Spinal cord (tissue), 9 donors: ENCODE measurements at regions not wholly inside any gene's neighbourhood (a gene's known extent, or its start where the extent isn't known, plus 50 kb on each side); places are given as distances from the start of the nearest gene placed in this dataset.

Source experiments
- DNase-seq, 6 donors: peaks; one replicate each; pipeline versions ENCODE4 v3.0.0 to v3.0.0-alpha.2; 2013 to 2015; ENCODE audit warnings: low spot score in 6 of 6, low read depth in 4 of 6
- H3K27ac ChIP-seq: one replicate; pipeline ENCODE4 v1.5.1; 2013; ENCODE audit warnings: low read depth, low read length, control low read depth
- H3K27me3 ChIP-seq: one replicate; pipeline ENCODE4 v1.6.1; 2013; ENCODE audit warnings: low read length; ENCODE audit not compliant: control insufficient read depth, insufficient read depth
- H3K36me3 ChIP-seq: one replicate; pipeline ENCODE4 v1.6.1; 2013; ENCODE audit warnings: low read length; ENCODE audit not compliant: control insufficient read depth, insufficient read depth
- H3K4me1 ChIP-seq: one replicate; pipeline ENCODE4 v1.6.1; 2013; ENCODE audit warnings: low read length; ENCODE audit not compliant: control insufficient read depth, insufficient read depth
- H3K4me3 ChIP-seq: one replicate; pipeline ENCODE4 v1.5.1; 2013; ENCODE audit warnings: low read depth, low read length, control low read depth
- H3K9me3 ChIP-seq: one replicate; pipeline ENCODE4 v1.6.1; 2013; ENCODE audit warnings: low read length; ENCODE audit not compliant: control insufficient read depth, insufficient read depth
- WGBS: methylation state at CpG from one replicate; pipeline ENCODE4 v1.1.5; 2013; ENCODE audit warnings: missing lambda C conversion rate; ENCODE audit not compliant: insufficient coverage; 5-methylcytosine and 5-hydroxymethylcytosine counted together
- donor health status: healthy.

- no peaks in the 10 kb centered on the region for H3K4me1 ChIP-seq
- H3K9me3 ChIP-seq: no peaks in the 10 kb centered on the region
- H3K4me3 ChIP-seq: no peak overlapping the region
- H3K27me3 ChIP-seq: no peaks in the 10 kb centered on the region
- WGBS: 28% methylated on average over 7 of the region's 7 CpGs
- H3K36me3 ChIP-seq: no peaks in the 10 kb centered on the region
- no peak overlapping the region for H3K27ac ChIP-seq
- DNase-seq: peak in 2 of 6 donors; percentile 16 to 24
These were observed 268.3 kb downstream of the TFAP2C start for GRCh38 chr20:56897318-56897957.

- no peak overlapping the region for H3K27ac ChIP-seq
- H3K9me3 ChIP-seq: no peaks in the 10 kb centered on the region
- H3K36me3 ChIP-seq: no peaks in the 10 kb centered on the region
- no peaks in the 10 kb centered on the region for H3K27me3 ChIP-seq
- H3K4me3 ChIP-seq: no peak overlapping the region
- DNase-seq: no peak
- no CpG with 5 or more reads among the region's 3 CpGs for WGBS
- no peaks in the 10 kb centered on the region for H3K4me1 ChIP-seq
These were observed 268.8 kb downstream of the TFAP2C start for GRCh38 chr20:56897958-56898349.

GRCh38 chr20:56899506-56899905 is 270.4 kb downstream of the TFAP2C start:
- Histone ChIP-seq H3K36me3 (no peaks in the 10 kb centered on the region), H3K9me3 (no peaks in the 10 kb centered on the region), H3K4me3 (no peak overlapping the region), H3K27ac (no peak overlapping the region), H3K27me3 (no peaks in the 10 kb centered on the region), H3K4me1 (no peaks in the 10 kb centered on the region)
- no CpG with 5 or more reads among the region's 5 CpGs for WGBS
- no peak for DNase-seq

GRCh38 chr20:56900252-56900651 is 271.1 kb downstream of the TFAP2C start:
- no peak overlapping the region for H3K27ac ChIP-seq
- no peak for DNase-seq
- no peaks in the 10 kb centered on the region for H3K9me3 ChIP-seq
- no peaks in the 10 kb centered on the region for H3K27me3 ChIP-seq
- H3K4me1 ChIP-seq: no peaks in the 10 kb centered on the region
- no peaks in the 10 kb centered on the region for H3K36me3 ChIP-seq
- WGBS: 97% methylated on average over 8 of the region's 9 CpGs
- no peak overlapping the region for H3K4me3 ChIP-seq

GRCh38 chr20:56903421-56903820 is 274.3 kb downstream of the TFAP2C start:
- H3K4me1 ChIP-seq: no peaks in the 10 kb centered on the region
- DNase-seq: no peak
- no peak overlapping the region for H3K4me3 ChIP-seq
- no CpG with 5 or more reads among the region's 1 CpG for WGBS
- H3K9me3 ChIP-seq: no peaks in the 10 kb centered on the region
- H3K27me3 ChIP-seq: no peaks in the 10 kb centered on the region
- H3K27ac ChIP-seq: no peak overlapping the region
- H3K36me3 ChIP-seq: no peaks in the 10 kb centered on the region

- no peaks in the 10 kb centered on the region for H3K9me3 ChIP-seq
- 63% methylated on average over 3 of the region's 4 CpGs for WGBS
- DNase-seq: no peak
- H3K27ac ChIP-seq: no peak overlapping the region
- no peak overlapping the region for H3K4me3 ChIP-seq
- no peaks in the 10 kb centered on the region for H3K4me1 ChIP-seq
- no peaks in the 10 kb centered on the region for H3K27me3 ChIP-seq
- H3K36me3 ChIP-seq: no peaks in the 10 kb centered on the region
These were observed 274.8 kb downstream of the TFAP2C start for GRCh38 chr20:56903858-56904257.

- Histone ChIP-seq H3K27me3 (no peaks in the 10 kb centered on the region), H3K27ac (no peak overlapping the region), H3K36me3 (no peaks in the 10 kb centered on the region), H3K4me1 (no peaks in the 10 kb centered on the region), H3K9me3 (no peaks in the 10 kb centered on the region), H3K4me3 (no peak overlapping the region)
- DNase-seq: peak in 1 of 6 donors; percentile 60
- 63% methylated on average over 6 of the region's 16 CpGs for WGBS
These were observed 281.0 kb downstream of the TFAP2C start for GRCh38 chr20:56909918-56910714.

GRCh38 chr20:56911946-56912345 is 282.8 kb downstream of the TFAP2C start:
- Histone ChIP-seq H3K9me3 (no peaks in the 10 kb centered on the region), H3K27me3 (no peaks in the 10 kb centered on the region), H3K4me1 (no peaks in the 10 kb centered on the region), H3K27ac (no peak overlapping the region), H3K36me3 (no peaks in the 10 kb centered on the region), H3K4me3 (no peak overlapping the region)
- WGBS: 78% methylated on average over 18 of the region's 18 CpGs
- no peak for DNase-seq

- no peak for DNase-seq
- Histone ChIP-seq H3K36me3 (no peaks in the 10 kb centered on the region), H3K4me1 (peaks cover 4% of the 10 kb centered on the region), H3K27ac (no peak overlapping the region), H3K27me3 (peaks cover 2% of the 10 kb centered on the region), H3K4me3 (no peak overlapping the region), H3K9me3 (no peaks in the 10 kb centered on the region)
- 80% methylated on average over 1 of the region's 5 CpGs for WGBS
These were observed 285.4 kb downstream of the TFAP2C start for GRCh38 chr20:56914532-56914931.

GRCh38 chr20:56916345-56916622 is 287.2 kb downstream of the TFAP2C start:
- Histone ChIP-seq H3K36me3 (no peaks in the 10 kb centered on the region), H3K4me3 (no peak overlapping the region), H3K4me1 (peaks cover 4% of the 10 kb centered on the region), H3K27me3 (peaks cover 6% of the 10 kb centered on the region), H3K27ac (no peak overlapping the region), H3K9me3 (no peaks in the 10 kb centered on the region)
- no peak for DNase-seq
- 97% methylated on average over 9 of the region's 10 CpGs for WGBS
